ENCODE measurements at regions not wholly inside any gene's neighbourhood (a gene's known extent, or its start where the extent isn't known, plus 50 kb on each side); places are given as distances from the start of the nearest gene placed in this dataset.

DNA sequence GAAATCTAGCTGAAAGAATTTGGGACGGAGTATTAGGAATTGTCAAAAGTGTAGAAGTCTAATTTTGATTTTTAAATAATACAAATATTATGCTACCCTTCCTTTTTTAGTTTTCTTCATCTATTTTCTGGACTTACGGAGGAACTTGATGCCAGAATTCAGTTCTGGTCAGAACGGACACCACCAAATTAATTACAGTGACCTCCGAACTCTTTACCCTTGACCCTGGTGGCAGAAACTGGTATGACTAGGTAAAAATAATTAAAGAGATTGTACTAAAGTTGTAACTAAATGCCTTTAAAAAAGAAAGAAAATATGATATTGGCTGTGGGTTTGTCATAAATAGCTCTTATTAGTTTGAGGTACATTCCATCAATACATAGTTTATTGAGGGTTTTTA, 751.1 kb upstream of the MAP3K7 start:
- TF ChIP-seq, protein P1, sequence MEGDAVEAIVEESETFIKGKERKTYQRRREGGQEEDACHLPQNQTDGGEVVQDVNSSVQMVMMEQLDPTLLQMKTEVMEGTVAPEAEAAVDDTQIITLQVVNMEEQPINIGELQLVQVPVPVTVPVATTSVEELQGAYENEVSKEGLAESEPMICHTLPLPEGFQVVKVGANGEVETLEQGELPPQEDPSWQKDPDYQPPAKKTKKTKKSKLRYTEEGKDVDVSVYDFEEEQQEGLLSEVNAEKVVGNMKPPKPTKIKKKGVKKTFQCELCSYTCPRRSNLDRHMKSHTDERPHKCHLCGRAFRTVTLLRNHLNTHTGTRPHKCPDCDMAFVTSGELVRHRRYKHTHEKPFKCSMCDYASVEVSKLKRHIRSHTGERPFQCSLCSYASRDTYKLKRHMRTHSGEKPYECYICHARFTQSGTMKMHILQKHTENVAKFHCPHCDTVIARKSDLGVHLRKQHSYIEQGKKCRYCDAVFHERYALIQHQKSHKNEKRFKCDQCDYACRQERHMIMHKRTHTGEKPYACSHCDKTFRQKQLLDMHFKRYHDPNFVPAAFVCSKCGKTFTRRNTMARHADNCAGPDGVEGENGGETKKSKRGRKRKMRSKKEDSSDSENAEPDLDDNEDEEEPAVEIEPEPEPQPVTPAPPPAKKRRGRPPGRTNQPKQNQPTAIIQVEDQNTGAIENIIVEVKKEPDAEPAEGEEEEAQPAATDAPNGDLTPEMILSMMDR (conservative IDR thresholded peaks at IDR 0.05 in 1 of 2, IDR thresholded peaks at IDR 0.05 in 1 of 2; ENCODE audit: extremely low read depth in 1 of 2, insufficient read depth in 1 of 2, low read depth in 1 of 2, low read length in 2 of 2), result peak in 1 of 2 donors; percentile 23
- no peak for TF ChIP-seq EZH2 (IDR thresholded peaks at IDR 0.05; ENCODE audit: borderline replicate concordance, low read length)

All from mammary epithelial cell (primary cell).